HL-60 (cell line): ENCODE measurements at regions not wholly inside any gene's neighbourhood (a gene's known extent, or its start where the extent isn't known, plus 50 kb on each side); places are given as distances from the start of the nearest gene placed in this dataset.

Source experiments
- GABPA ChIP-seq: IDR thresholded peaks from 2 replicates; pipeline ENCODE4 v1.6.1; 2012; ENCODE audit warnings: low read depth
- POLR2AphosphoS5 ChIP-seq: IDR thresholded peaks from 2 replicates; pipeline ENCODE4 v1.6.1; 2012; ENCODE audit warnings: low read depth
- TF ChIP-seq, protein P1 (sequence below): IDR thresholded peaks from one replicate; pipeline ENCODE4 v1.5.1; 2011; ENCODE audit warnings: low read length, control low read depth, inconsistent platforms; ENCODE audit not compliant: insufficient read depth
- TF ChIP-seq, protein P2 (sequence below): IDR thresholded peaks from 2 replicates; pipeline ENCODE4 v1.6.1; 2012; ENCODE audit warnings: low read depth; ENCODE audit not compliant: insufficient replicate concordance

DNA sequence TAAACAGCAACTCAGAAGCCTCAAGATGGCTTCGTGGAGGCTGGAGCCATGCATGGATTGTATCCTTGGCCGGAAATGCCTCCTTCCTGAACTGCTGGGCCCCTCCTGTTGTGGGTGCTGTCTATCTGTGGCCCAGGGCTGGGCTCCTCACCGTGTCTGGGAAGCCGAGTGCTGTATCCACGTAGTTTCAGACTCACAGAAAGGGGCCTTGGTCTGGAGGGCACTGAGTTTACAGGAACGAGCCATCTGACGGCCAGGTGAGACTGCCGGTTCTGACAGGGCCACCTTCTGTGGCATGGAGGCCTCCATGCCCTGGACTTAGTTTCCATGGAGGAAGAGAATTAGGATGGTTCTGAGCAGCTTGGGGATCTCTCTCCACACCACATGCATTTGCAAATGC lies 142.2 kb downstream of the ERMARD start:
- TF ChIP-seq, protein P1, sequence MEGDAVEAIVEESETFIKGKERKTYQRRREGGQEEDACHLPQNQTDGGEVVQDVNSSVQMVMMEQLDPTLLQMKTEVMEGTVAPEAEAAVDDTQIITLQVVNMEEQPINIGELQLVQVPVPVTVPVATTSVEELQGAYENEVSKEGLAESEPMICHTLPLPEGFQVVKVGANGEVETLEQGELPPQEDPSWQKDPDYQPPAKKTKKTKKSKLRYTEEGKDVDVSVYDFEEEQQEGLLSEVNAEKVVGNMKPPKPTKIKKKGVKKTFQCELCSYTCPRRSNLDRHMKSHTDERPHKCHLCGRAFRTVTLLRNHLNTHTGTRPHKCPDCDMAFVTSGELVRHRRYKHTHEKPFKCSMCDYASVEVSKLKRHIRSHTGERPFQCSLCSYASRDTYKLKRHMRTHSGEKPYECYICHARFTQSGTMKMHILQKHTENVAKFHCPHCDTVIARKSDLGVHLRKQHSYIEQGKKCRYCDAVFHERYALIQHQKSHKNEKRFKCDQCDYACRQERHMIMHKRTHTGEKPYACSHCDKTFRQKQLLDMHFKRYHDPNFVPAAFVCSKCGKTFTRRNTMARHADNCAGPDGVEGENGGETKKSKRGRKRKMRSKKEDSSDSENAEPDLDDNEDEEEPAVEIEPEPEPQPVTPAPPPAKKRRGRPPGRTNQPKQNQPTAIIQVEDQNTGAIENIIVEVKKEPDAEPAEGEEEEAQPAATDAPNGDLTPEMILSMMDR, result no peak
- TF ChIP-seq, protein P2, sequence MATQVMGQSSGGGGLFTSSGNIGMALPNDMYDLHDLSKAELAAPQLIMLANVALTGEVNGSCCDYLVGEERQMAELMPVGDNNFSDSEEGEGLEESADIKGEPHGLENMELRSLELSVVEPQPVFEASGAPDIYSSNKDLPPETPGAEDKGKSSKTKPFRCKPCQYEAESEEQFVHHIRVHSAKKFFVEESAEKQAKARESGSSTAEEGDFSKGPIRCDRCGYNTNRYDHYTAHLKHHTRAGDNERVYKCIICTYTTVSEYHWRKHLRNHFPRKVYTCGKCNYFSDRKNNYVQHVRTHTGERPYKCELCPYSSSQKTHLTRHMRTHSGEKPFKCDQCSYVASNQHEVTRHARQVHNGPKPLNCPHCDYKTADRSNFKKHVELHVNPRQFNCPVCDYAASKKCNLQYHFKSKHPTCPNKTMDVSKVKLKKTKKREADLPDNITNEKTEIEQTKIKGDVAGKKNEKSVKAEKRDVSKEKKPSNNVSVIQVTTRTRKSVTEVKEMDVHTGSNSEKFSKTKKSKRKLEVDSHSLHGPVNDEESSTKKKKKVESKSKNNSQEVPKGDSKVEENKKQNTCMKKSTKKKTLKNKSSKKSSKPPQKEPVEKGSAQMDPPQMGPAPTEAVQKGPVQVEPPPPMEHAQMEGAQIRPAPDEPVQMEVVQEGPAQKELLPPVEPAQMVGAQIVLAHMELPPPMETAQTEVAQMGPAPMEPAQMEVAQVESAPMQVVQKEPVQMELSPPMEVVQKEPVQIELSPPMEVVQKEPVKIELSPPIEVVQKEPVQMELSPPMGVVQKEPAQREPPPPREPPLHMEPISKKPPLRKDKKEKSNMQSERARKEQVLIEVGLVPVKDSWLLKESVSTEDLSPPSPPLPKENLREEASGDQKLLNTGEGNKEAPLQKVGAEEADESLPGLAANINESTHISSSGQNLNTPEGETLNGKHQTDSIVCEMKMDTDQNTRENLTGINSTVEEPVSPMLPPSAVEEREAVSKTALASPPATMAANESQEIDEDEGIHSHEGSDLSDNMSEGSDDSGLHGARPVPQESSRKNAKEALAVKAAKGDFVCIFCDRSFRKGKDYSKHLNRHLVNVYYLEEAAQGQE, result no peak
- TF ChIP-seq POLR2AphosphoS5 (no peak), GABPA (no peak)
